WI38 (cell line): ENCODE measurements at regions not wholly inside any gene's neighbourhood (a gene's known extent, or its start where the extent isn't known, plus 50 kb on each side); places are given as distances from the start of the nearest gene placed in this dataset.
"Not testable (repeated sequence)": the region's sequence is repeated elsewhere in the genome, so short reads cannot be mapped to it uniquely, and the experiment has no call there.

Experiments
- H3K4me3 ChIP-seq: 2 replicates; pipeline ENCODE4 v1.5.1; 2011; ENCODE audit warnings: low read depth, mild to moderate bottlenecking, control low read depth, low read length
- TF ChIP-seq, protein P1 (sequence below): IDR thresholded peaks from 2 replicates; pipeline ENCODE4 v1.5.1; 2012; ENCODE audit warnings: low read depth, mild to moderate bottlenecking, control low read depth, low read length

DNA sequence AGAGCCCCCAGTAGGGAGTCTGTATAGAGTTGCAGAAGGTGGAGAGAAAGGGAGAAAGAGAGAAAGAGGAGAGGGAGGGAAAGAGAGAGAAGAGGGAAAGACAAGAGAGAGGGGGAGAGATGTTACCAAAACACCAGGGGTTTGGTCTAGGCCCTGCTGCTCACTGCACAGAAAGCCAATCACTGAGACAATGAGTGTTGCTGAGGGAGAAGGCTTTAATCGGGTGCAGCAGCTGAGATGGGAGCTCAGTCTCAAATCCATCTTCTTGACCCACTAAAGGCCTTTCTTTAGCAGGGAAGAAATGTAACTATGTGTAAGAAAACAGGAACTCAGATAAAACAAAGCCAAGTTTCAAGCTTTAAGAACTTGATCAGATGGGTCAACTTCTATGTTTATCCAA is 198.2 kb upstream of the FOXK1 start:
- TF ChIP-seq, protein P1, sequence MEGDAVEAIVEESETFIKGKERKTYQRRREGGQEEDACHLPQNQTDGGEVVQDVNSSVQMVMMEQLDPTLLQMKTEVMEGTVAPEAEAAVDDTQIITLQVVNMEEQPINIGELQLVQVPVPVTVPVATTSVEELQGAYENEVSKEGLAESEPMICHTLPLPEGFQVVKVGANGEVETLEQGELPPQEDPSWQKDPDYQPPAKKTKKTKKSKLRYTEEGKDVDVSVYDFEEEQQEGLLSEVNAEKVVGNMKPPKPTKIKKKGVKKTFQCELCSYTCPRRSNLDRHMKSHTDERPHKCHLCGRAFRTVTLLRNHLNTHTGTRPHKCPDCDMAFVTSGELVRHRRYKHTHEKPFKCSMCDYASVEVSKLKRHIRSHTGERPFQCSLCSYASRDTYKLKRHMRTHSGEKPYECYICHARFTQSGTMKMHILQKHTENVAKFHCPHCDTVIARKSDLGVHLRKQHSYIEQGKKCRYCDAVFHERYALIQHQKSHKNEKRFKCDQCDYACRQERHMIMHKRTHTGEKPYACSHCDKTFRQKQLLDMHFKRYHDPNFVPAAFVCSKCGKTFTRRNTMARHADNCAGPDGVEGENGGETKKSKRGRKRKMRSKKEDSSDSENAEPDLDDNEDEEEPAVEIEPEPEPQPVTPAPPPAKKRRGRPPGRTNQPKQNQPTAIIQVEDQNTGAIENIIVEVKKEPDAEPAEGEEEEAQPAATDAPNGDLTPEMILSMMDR = no peak
- H3K4me3 ChIP-seq = no peak overlapping the region

GRCh38 chr7:4484545-4484944 is 197.6 kb upstream of the FOXK1 start:
- H3K4me3 ChIP-seq = no peak overlapping the region
- TF ChIP-seq, protein P1 = no peak

DNA sequence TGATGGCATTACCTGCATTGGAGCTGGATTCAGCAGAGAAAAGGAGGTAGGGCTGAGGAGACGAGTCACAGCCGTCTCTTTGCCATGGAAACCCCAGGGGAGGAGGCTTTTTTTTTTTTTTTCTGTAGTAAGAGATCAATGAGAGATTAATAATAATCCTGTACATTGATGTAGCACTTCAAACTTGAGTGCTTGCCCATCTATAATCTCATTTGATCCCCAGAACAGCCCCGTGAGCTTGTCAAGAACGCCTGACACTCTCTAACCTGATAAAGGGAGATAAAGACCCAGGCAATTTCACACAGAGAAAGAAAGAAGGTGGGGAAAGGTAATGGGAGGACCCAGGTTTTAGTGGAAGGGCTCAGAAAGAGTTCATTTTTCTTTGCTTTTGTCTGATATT is 195.2 kb upstream of the FOXK1 start:
- TF ChIP-seq, protein P1 = no peak
- no peak overlapping the region for H3K4me3 ChIP-seq

DNA sequence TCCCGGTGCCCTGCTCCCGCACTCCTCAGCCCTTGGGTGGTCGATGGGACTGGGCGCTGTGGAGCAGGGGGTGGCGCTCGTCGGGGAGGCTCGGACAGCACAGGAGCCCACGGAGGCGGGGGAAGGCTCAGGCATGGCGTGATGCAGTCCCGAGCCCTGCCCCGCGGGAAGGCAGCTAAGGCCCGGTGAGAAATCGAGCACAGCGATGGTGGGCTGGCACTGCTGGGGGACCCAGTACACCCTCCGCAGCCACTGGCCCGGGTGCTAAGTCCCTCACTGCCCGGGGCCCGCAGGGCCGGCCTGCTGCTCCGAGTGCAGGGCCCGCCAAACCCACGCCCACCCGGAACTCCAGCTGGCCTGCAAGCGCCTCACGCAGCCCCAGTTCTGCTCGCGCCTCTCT is 185.2 kb upstream of the FOXK1 start:
- not testable (repeated sequence) for H3K4me3 ChIP-seq

DNA sequence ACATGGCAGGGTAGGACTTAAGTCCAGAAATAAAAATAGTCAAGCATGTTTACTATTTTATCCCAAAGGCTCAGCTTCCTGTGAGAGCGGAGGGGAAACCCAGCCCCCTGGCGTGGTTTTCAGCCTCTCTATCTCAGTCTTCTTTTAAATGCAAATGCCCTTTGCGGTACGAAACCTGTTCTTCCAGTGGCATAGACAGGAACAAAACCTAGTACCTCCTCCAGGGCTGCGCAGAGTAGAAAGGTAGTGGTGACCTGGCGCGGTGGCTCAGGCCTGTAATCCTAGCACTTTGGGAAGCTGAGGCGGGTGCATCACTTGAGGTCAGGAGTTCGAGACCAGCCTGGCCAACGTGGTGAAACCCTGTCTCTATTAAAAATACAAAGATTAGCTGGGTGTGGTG is 181.3 kb upstream of the FOXK1 start:
- H3K4me3 ChIP-seq = no peak overlapping the region
- TF ChIP-seq, protein P1 = no peak

DNA sequence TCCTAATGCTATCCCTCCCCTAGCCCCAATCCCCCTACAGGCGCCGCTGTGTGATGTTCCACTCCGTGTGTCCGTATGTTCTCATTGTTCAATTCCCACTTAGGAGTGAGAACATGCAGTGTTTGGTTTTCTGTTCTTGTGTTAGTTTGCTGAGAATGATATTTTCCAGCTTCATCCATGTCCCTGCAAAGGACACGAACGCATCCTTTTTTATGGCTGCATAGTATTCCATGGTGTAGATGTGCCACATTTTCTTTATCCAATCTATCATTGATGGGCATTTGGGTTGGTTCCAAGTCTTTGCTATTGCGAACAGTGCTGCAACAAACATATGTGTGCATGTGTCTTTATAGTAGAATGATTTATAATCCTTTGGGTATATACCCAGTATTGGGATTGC is 174.2 kb upstream of the FOXK1 start:
- H3K4me3 ChIP-seq = not testable (repeated sequence)

GRCh38 chr7:4513450-4513849 is 168.6 kb upstream of the FOXK1 start:
- TF ChIP-seq, protein P1 = no peak
- no peak overlapping the region for H3K4me3 ChIP-seq

- TF ChIP-seq, protein P1 = no peak
- no peak overlapping the region for H3K4me3 ChIP-seq
Observed at GRCh38 chr7:4519819-4520520, 162.1 kb upstream of the FOXK1 start.
